Stimulated activated naive B cell treated with anti-CD40 and anti-IgM and Interleukin-4, amounts not matched to agents 10 μg/mL and 1 μg/mL and 100 μg/mL, for 72 hours (primary cell): ENCODE measurements at regions not wholly inside any gene's neighbourhood (a gene's known extent, or its start where the extent isn't known, plus 50 kb on each side); places are given as distances from the start of the nearest gene placed in this dataset.
"Not testable (repeated sequence)": the region's sequence is repeated elsewhere in the genome, so short reads cannot be mapped to it uniquely, and the experiment has no call there.

Experiments
- ATAC-seq, 2 donors: fragments of 150-1000 bp; cut with Tn5 transposase; replicated peaks; 2 replicates each; pipeline ENCODE4 v1.10.0; 2021; ENCODE audit warnings: moderate library complexity in 1 of 2
- DNase-seq: peaks from one replicate; pipeline ENCODE4 v3.0.0; 2021
- H3K27ac Mint-ChIP-seq: one replicate; pipeline ENCODE4 v1.8.0; 2022; ENCODE audit warnings: mild to moderate bottlenecking, mixed read lengths
- H3K27me3 Mint-ChIP-seq, 2 donors: one replicate each; pipeline ENCODE4 v1.8.0; 2022; ENCODE audit warnings: mixed read lengths in 2 of 2
- H3K36me3 Mint-ChIP-seq, 2 donors: one replicate each; pipeline ENCODE4 v1.8.0; 2022; ENCODE audit warnings: mixed read lengths in 2 of 2, mild to moderate bottlenecking in 1 of 2
- H3K4me1 Mint-ChIP-seq, 2 donors: one replicate each; pipeline ENCODE4 v1.8.0; 2022; ENCODE audit warnings: mixed read lengths in 2 of 2, mild to moderate bottlenecking in 1 of 2
- H3K4me3 Mint-ChIP-seq, 2 donors: one replicate each; pipeline ENCODE4 v1.8.0; 2022; ENCODE audit warnings: mild to moderate bottlenecking in 2 of 2, mixed read lengths in 2 of 2, moderate library complexity in 1 of 2
- H3K9me3 Mint-ChIP-seq, 2 donors: one replicate each; pipeline ENCODE4 v1.8.0; 2022; ENCODE audit warnings: mixed read lengths in 2 of 2, mild to moderate bottlenecking in 1 of 2

DNA sequence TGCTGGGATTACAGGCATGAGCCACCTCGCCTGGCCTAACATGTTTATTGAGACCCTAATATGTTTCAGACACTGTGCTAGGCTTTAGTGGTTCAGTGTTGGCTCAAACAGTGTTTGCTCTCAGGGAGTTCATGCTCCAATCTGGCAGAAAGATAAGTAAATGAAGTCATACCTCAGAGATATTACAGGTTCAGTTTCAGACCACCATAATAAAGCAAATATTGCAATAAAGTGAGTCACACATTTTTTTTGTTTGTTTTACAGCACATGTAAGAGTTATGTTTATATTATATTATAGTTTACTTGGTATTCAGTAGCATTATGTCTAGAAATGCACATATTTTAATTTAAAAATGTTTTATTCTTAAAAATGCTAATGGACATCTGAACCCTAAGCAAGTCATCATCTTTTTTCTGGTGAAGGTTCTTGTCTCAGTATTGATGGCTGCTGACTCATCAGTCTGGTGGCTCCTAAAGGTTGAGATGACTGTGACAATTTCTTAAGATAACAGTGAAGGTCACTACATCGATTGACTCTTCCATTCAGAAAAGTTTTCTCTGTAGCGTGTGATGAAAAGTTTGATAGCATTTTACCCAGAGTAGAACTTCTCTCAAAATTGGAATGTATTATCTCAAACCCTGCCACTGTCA is 243.0 kb upstream of the ANO5 start:
- H3K27me3 Mint-ChIP-seq: no peaks in the 10 kb centered on the region
- DNase-seq: no peak

GRCh38 chr11:21963013-21963412 is 229.9 kb upstream of the ANO5 start:
- no peaks in the 10 kb centered on the region for H3K36me3 Mint-ChIP-seq
- H3K9me3 Mint-ChIP-seq: peaks cover 0 to 2% of the 10 kb centered on the region in 2 donors
- no peak overlapping the region for H3K4me3 Mint-ChIP-seq
- H3K27me3 Mint-ChIP-seq: no peaks in the 10 kb centered on the region
- no peaks in the 10 kb centered on the region for H3K4me1 Mint-ChIP-seq
- ATAC-seq (no peak), DNase-seq (no peak)
- no peak overlapping the region for H3K27ac Mint-ChIP-seq

More for the DNA sequence above, 243.0 kb upstream of the ANO5 start:
- Mint-ChIP-seq H3K27ac (no peak overlapping the region), H3K4me1 (no peaks in the 10 kb centered on the region), H3K36me3 (no peaks in the 10 kb centered on the region), H3K4me3 (no peak overlapping the region), H3K9me3 (peaks cover 0 to 5% of the 10 kb centered on the region in 2 donors)
- ATAC-seq: no peak

DNA sequence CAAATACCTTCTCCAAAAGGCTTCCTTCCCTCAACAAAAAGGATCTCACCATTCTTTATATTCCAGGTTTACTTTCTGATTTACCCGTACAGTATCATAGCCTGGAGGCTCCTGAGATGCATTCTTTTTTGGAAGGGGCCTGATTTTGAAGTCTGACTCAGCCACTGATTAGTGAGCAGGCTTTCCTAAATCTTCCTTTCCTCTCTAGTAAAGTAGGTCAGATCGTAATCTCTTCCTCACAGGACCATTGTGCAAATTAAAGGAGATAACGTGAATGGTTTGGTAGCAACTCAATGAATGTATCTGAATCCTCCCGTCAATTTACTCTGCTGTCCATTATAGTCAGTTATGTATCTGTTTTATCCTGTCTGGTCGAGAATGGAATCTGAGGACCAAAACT is 227.7 kb upstream of the ANO5 start:
- DNase-seq (no peak), ATAC-seq (no peak)
- Mint-ChIP-seq H3K4me1 (no peaks in the 10 kb centered on the region), H3K9me3 (no peaks in the 10 kb centered on the region), H3K27ac (no peak overlapping the region), H3K27me3 (no peaks in the 10 kb centered on the region), H3K36me3 (no peaks in the 10 kb centered on the region), H3K4me3 (no peak overlapping the region)

DNA sequence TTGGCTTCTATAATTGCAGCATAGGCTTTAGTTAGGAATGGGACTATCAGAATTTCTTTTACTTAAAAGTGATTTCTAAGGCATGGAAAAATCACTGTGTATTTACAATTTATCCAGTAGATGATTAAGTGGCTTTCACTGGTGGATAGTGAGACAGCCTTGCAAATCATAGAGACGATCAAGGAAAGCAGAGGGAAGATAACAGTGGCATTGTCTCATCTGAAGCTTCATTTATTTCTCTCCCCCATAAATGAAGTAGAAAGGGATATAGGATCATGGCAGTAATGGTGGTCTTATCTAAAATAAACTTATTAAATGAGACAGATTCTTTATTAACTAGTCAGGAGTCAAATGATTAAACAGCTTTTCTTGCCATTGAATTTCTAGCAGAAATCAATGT is 224.2 kb upstream of the ANO5 start:
- no peak overlapping the region for H3K4me3 Mint-ChIP-seq
- DNase-seq: no peak
- ATAC-seq: no peak
- no peaks in the 10 kb centered on the region for H3K27me3 Mint-ChIP-seq
- H3K4me1 Mint-ChIP-seq: no peaks in the 10 kb centered on the region
- H3K9me3 Mint-ChIP-seq: peaks cover 2 to 3% of the 10 kb centered on the region in 2 donors
- H3K36me3 Mint-ChIP-seq: no peaks in the 10 kb centered on the region
- no peak overlapping the region for H3K27ac Mint-ChIP-seq

DNA sequence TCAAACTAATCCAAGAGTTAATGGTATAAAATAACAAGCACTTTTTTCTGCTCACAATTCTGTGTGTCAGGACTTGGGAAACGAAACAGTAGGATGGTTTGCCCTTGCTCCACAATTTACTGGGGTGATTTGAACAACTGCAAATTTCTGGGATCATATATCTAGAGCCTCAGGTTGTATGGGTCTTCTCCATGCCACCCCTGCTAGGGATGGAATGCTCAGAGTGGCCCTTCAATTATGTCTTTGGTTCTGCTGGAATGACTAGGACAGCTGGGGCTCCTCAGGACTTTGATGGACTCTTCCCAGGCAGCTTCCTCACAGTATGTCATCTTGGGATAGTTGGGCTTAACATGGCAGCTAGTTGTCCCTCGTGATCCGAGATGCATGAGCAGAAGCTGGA is 223.0 kb upstream of the ANO5 start:
- Mint-ChIP-seq H3K9me3 (peaks cover 2 to 5% of the 10 kb centered on the region in 2 donors), H3K4me3 (no peak overlapping the region), H3K36me3 (no peaks in the 10 kb centered on the region), H3K4me1 (no peaks in the 10 kb centered on the region), H3K27me3 (no peaks in the 10 kb centered on the region), H3K27ac (no peak overlapping the region)
- no peak for DNase-seq
- ATAC-seq: no peak

- H3K27me3 Mint-ChIP-seq: no peaks in the 10 kb centered on the region
- no peak overlapping the region for H3K4me3 Mint-ChIP-seq
- no peaks in the 10 kb centered on the region for H3K36me3 Mint-ChIP-seq
- H3K9me3 Mint-ChIP-seq: peaks cover 2 to 5% of the 10 kb centered on the region in 2 donors
- no peak for ATAC-seq
- DNase-seq: no peak
- H3K4me1 Mint-ChIP-seq: no peaks in the 10 kb centered on the region
- H3K27ac Mint-ChIP-seq: no peak overlapping the region
These were observed 217.6 kb upstream of the ANO5 start for GRCh38 chr11:21975242-21975641.

GRCh38 chr11:21976210-21976609 is 216.7 kb upstream of the ANO5 start:
- DNase-seq (no peak), ATAC-seq (no peak)
- Mint-ChIP-seq H3K27me3 (no peaks in the 10 kb centered on the region), H3K36me3 (no peaks in the 10 kb centered on the region), H3K27ac (no peak overlapping the region), H3K4me3 (no peak overlapping the region), H3K4me1 (no peaks in the 10 kb centered on the region), H3K9me3 (peaks cover 0 to 5% of the 10 kb centered on the region in 2 donors)

- Mint-ChIP-seq H3K4me1 (no peaks in the 10 kb centered on the region), H3K36me3 (no peaks in the 10 kb centered on the region), H3K27ac (no peak overlapping the region), H3K27me3 (no peaks in the 10 kb centered on the region), H3K9me3 (no peaks in the 10 kb centered on the region), H3K4me3 (no peak overlapping the region)
- ATAC-seq: no peak
- no peak for DNase-seq
These were observed 209.5 kb upstream of the ANO5 start for GRCh38 chr11:21983431-21983830.

GRCh38 chr11:21986361-21986760 is 206.5 kb upstream of the ANO5 start:
- Mint-ChIP-seq H3K36me3 (no peaks in the 10 kb centered on the region), H3K27me3 (no peaks in the 10 kb centered on the region), H3K27ac (no peak overlapping the region), H3K9me3 (no peaks in the 10 kb centered on the region), H3K4me3 (no peak overlapping the region), H3K4me1 (no peaks in the 10 kb centered on the region)
- DNase-seq (no peak), ATAC-seq (no peak)

- Mint-ChIP-seq H3K27me3 (no peaks in the 10 kb centered on the region), H3K36me3 (no peaks in the 10 kb centered on the region), H3K9me3 (no peaks in the 10 kb centered on the region), H3K4me3 (no peak overlapping the region), H3K27ac (no peak overlapping the region), H3K4me1 (no peaks in the 10 kb centered on the region)
- ATAC-seq: no peak
- no peak for DNase-seq
These were observed 205.6 kb upstream of the ANO5 start for GRCh38 chr11:21987261-21987660.

GRCh38 chr11:21988477-21988876 is 204.4 kb upstream of the ANO5 start:
- H3K9me3 Mint-ChIP-seq: no peaks in the 10 kb centered on the region
- no peaks in the 10 kb centered on the region for H3K36me3 Mint-ChIP-seq
- H3K27ac Mint-ChIP-seq: no peak overlapping the region
- ATAC-seq (no peak), DNase-seq (no peak)
- H3K4me1 Mint-ChIP-seq: no peaks in the 10 kb centered on the region
- H3K4me3 Mint-ChIP-seq: no peak overlapping the region
- H3K27me3 Mint-ChIP-seq: no peaks in the 10 kb centered on the region

- not testable (repeated sequence) for H3K4me3 Mint-ChIP-seq, H3K9me3 Mint-ChIP-seq, DNase-seq, H3K27me3 Mint-ChIP-seq, H3K4me1 Mint-ChIP-seq, ATAC-seq, H3K36me3 Mint-ChIP-seq, H3K27ac Mint-ChIP-seq
These were observed 191.1 kb upstream of the ANO5 start for GRCh38 chr11:22001803-22002202.

DNA sequence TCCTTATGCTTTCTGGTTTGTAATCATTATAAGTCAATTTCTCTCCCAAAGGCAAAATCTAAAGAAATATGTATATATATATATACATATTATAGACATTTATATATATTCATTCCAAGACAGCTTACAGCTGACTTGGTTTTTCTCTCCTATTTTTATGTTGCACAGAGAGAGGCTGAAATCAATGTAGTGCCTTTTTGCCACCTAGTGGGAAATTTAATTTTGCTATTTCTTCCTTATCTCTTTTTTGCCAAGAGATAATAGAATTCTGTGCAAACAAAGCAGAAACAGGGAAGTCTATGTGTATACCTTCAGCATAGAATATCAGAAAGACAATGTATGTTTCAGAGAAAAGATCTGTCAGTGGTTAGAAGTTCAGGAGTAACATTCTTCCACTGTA is 186.0 kb upstream of the ANO5 start:
- ATAC-seq: no peak
- H3K27ac Mint-ChIP-seq: no peak overlapping the region
- H3K4me3 Mint-ChIP-seq: no peak overlapping the region
- H3K9me3 Mint-ChIP-seq: peaks cover 0 to 2% of the 10 kb centered on the region in 2 donors
- H3K36me3 Mint-ChIP-seq: no peaks in the 10 kb centered on the region
- DNase-seq: no peak
- no peaks in the 10 kb centered on the region for H3K4me1 Mint-ChIP-seq
- no peaks in the 10 kb centered on the region for H3K27me3 Mint-ChIP-seq

DNA sequence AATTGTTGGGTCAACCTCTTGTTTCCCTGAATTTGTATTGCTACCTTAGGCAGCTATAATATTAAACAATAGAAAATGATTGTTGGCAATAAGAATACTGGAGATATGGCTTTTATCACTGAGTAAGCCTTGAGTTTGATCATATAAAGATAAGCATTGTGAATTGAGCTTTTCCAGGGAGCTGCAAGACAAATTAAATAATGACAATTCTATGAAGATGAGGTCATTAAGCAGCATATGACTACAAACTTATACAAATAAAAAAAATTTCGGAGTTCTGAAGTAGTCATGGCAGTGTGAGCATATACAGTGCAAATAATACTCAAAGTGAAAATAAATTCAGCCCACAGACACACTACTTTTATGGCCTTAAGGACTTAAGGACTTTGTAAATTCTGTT is 161.1 kb upstream of the ANO5 start:
- DNase-seq (no peak), ATAC-seq (no peak)
- Mint-ChIP-seq H3K27me3 (no peaks in the 10 kb centered on the region), H3K9me3 (peaks cover 4 to 11% of the 10 kb centered on the region in 2 donors), H3K27ac (no peak overlapping the region), H3K4me1 (no peaks in the 10 kb centered on the region), H3K4me3 (no peak overlapping the region), H3K36me3 (no peaks in the 10 kb centered on the region)

DNA sequence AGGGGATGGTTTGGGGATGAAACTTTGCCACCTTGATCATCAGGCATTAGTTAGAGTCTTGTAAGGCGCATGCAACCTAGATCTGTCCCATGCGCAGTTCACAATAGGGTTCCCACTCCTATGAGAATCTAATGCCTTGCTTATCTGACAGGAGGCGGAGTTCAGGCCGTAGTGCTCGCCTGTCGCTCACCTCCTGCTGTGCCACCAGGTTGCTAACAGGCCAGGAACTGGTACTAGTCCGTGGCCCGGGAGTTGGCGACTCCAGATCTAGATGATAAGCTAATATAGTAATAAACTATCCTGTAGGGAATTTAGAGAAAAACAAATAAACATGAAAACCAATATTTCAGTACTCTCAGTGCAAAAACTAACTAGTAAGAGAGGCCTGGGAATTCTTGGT is 155.4 kb upstream of the ANO5 start:
- Mint-ChIP-seq H3K9me3 (peaks cover 0 to 3% of the 10 kb centered on the region in 2 donors), H3K36me3 (no peaks in the 10 kb centered on the region), H3K27me3 (no peaks in the 10 kb centered on the region), H3K27ac (no peak overlapping the region), H3K4me3 (no peak overlapping the region), H3K4me1 (no peaks in the 10 kb centered on the region)
- ATAC-seq (no peak), DNase-seq (no peak)

DNA sequence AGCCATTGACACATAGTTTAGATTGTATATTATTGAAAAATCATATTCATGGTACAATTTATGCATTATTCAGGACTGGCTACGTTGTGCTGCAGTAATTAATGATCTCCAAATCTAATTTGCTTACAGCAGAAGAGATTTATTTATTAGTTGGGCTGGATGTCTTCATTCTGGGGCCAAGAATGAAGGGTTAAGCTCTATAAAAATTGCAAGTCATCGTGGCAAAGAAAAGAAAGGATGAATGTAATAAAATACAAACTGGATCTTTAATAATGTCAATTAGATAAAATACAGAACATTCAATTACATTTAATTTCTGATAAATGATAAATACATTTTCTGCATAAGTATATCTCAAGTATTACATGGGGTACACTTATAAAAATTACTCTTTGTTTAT is 151.8 kb upstream of the ANO5 start:
- no peaks in the 10 kb centered on the region for H3K27me3 Mint-ChIP-seq
- H3K4me3 Mint-ChIP-seq: no peak overlapping the region
- peaks cover 0 to 3% of the 10 kb centered on the region in 2 donors for H3K9me3 Mint-ChIP-seq
- DNase-seq (no peak), ATAC-seq (no peak)
- H3K4me1 Mint-ChIP-seq: no peaks in the 10 kb centered on the region
- H3K36me3 Mint-ChIP-seq: no peaks in the 10 kb centered on the region
- no peak overlapping the region for H3K27ac Mint-ChIP-seq
